A673 (cell line): ENCODE measurements at regions not wholly inside any gene's neighbourhood (a gene's known extent, or its start where the extent isn't known, plus 50 kb on each side); places are given as distances from the start of the nearest gene placed in this dataset.

ENCODE experiments used
- CTCF ChIP-seq: fragments of 300-800, 200-600 bp; sonication (generic); conservative IDR thresholded peaks from 2 replicates; pipeline ENCODE4 v1.5.1; 2017; ENCODE audit warnings: low read depth, mild to moderate bottlenecking, antibody characterized with exemption, low read length, moderate library complexity, mixed read lengths
- EZH2 ChIP-seq: fragments of 200-600 bp; sonication (generic); IDR thresholded peaks from 2 replicates; pipeline ENCODE4 v1.6.1; 2017; ENCODE audit warnings: borderline replicate concordance, low read depth, mild to moderate bottlenecking, mixed read lengths, antibody characterized with exemption, low read length; ENCODE audit not compliant: poor library complexity, severe bottlenecking

GRCh38 chr7:113998934-113999333, 80.1 kb upstream of the PPP1R3A start:
- TF ChIP-seq EZH2 (no peak), CTCF (no peak)
